NCI-H2196 treated with DMSO at 0.1 percent for 48 hours (cell line): ENCODE measurements at regions not wholly inside any gene's neighbourhood (a gene's known extent, or its start where the extent isn't known, plus 50 kb on each side); places are given as distances from the start of the nearest gene placed in this dataset.

Experiments used
- DNase-seq: peaks from one replicate; lab custom pipeline; 2025; ENCODE audit not compliant: unreplicated experiment; lab: John Stamatoyannopoulos, UW

- DNase-seq, result no peak
Measured at GRCh38 chr20:24761220-24762065, 187.6 kb upstream of the CST7 start.

- DNase-seq, result no peak
Measured at GRCh38 chr20:24762371-24762770, 186.7 kb upstream of the CST7 start.

- no peak for DNase-seq
Measured at GRCh38 chr20:24762791-24763350, 186.2 kb upstream of the CST7 start.

- DNase-seq, result no peak
Measured at GRCh38 chr20:24763386-24764026, 185.6 kb upstream of the CST7 start.

- DNase-seq, result no peak
Measured at GRCh38 chr20:24764027-24764793, 184.9 kb upstream of the CST7 start.

- no peak for DNase-seq
Measured at GRCh38 chr20:24764794-24765202, 184.3 kb upstream of the CST7 start.

- DNase-seq, result no peak
Measured at GRCh38 chr20:24765316-24766142, 183.5 kb upstream of the CST7 start.

GRCh38 chr20:24766143-24766527 lies 182.9 kb upstream of the CST7 start:
- DNase-seq, result no peak

- DNase-seq, result no peak
Measured at GRCh38 chr20:24766826-24767622, 182.0 kb upstream of the CST7 start.

- DNase-seq, result no peak
Measured at GRCh38 chr20:24767623-24768100, 181.4 kb upstream of the CST7 start.

GRCh38 chr20:24768201-24768636 lies 180.8 kb upstream of the CST7 start:
- no peak for DNase-seq

GRCh38 chr20:24768713-24769601 lies 180.1 kb upstream of the CST7 start:
- DNase-seq, result no peak

GRCh38 chr20:24769878-24770627 lies 179.0 kb upstream of the CST7 start:
- no peak for DNase-seq

- no peak for DNase-seq
Measured at GRCh38 chr20:24770628-24771541, 178.2 kb upstream of the CST7 start.

GRCh38 chr20:24771542-24772061 lies 177.5 kb upstream of the CST7 start:
- no peak for DNase-seq

- no peak for DNase-seq
Measured at GRCh38 chr20:24772667-24773066, 176.4 kb upstream of the CST7 start.

GRCh38 chr20:24773168-24773567 lies 175.9 kb upstream of the CST7 start:
- DNase-seq, result no peak
